Hepatocyte (in vitro differentiated cells): ENCODE measurements at regions not wholly inside any gene's neighbourhood (a gene's known extent, or its start where the extent isn't known, plus 50 kb on each side); places are given as distances from the start of the nearest gene placed in this dataset.

Experiments used
- DNase-seq: peaks from one replicate; pipeline ENCODE4 v3.0.0-alpha.2; 2016; ENCODE audit warnings: low spot score
- H2AFZ ChIP-seq: fragments of 200-600 bp; sonication (generic); 2 replicates; pipeline ENCODE4 v1.6.0; 2016; ENCODE audit warnings: antibody characterized with exemption, mild to moderate bottlenecking
- H3K27ac ChIP-seq: fragments of 200-600 bp; sonication (generic); 2 replicates; pipeline ENCODE4 v1.5.1; 2016; ENCODE audit warnings: mild to moderate bottlenecking
- H3K27me3 ChIP-seq: fragments of 200-600 bp; sonication (generic); 2 replicates; pipeline ENCODE4 v1.6.1; 2016
- H3K36me3 ChIP-seq: fragments of 200-600 bp; sonication (generic); replicated peaks from 2 replicates; pipeline ENCODE4 v1.5.1; 2016; ENCODE audit warnings: low read depth; ENCODE audit not compliant: insufficient read depth
- H3K4me1 ChIP-seq: fragments of 200-600 bp; sonication (generic); 2 replicates; pipeline ENCODE4 v1.5.1; 2016; ENCODE audit warnings: mild to moderate bottlenecking, moderate library complexity; ENCODE audit not compliant: insufficient read depth
- H3K4me2 ChIP-seq: fragments of 200-600 bp; sonication (generic); 2 replicates; pipeline ENCODE4 v1.6.0; 2016
- H3K4me3 ChIP-seq: fragments of 200-600 bp; sonication (generic); 2 replicates; pipeline ENCODE4 v1.5.1; 2016; ENCODE audit warnings: mild to moderate bottlenecking
- H3K79me2 ChIP-seq: fragments of 200-600 bp; sonication (generic); 2 replicates; pipeline ENCODE4 v1.6.0; 2017; ENCODE audit warnings: mild to moderate bottlenecking
- H3K9me2 ChIP-seq: fragments of 200-600 bp; sonication (generic); replicated peaks from 2 replicates; pipeline ENCODE4 v1.6.0; 2017; ENCODE audit warnings: mild to moderate bottlenecking; ENCODE audit not compliant: insufficient read depth
- H3K9me3 ChIP-seq: fragments of 200-600 bp; sonication (generic); 2 replicates; pipeline ENCODE4 v1.5.1; 2016; ENCODE audit warnings: low read depth, mild to moderate bottlenecking
- H4K20me1 ChIP-seq: fragments of 200-600 bp; sonication (generic); 2 replicates; pipeline ENCODE4 v1.6.0; 2016; ENCODE audit warnings: mild to moderate bottlenecking; ENCODE audit not compliant: insufficient read depth, poor library complexity, severe bottlenecking
- CTCF ChIP-seq: fragments of 200-600 bp; sonication (generic); IDR thresholded peaks from 2 replicates; pipeline ENCODE4 v1.5.1; 2016; ENCODE audit warnings: antibody characterized with exemption, mild to moderate bottlenecking; ENCODE audit not compliant: poor library complexity
- EZH2 ChIP-seq: fragments of 200-600 bp; sonication (generic); IDR thresholded peaks from 2 replicates; pipeline ENCODE4 v1.6.1; 2016; ENCODE audit warnings: antibody characterized with exemption, mild to moderate bottlenecking, borderline replicate concordance
- EZH2phosphoT487 ChIP-seq: fragments of 200-600 bp; sonication (generic); IDR thresholded peaks from one replicate; pipeline ENCODE4 v1.6.1; 2018; ENCODE audit warnings: antibody characterized with exemption, mild to moderate bottlenecking, low read depth, moderate library complexity; ENCODE audit not compliant: unreplicated experiment, severe bottlenecking
- WGBS: methylation state at CpG from one replicate; pipeline ENCODE4 v1.1.6; 2016; ENCODE audit warnings: low lambda C conversion rate; ENCODE audit errors: missing lambda C conversion rate; 5-methylcytosine and 5-hydroxymethylcytosine counted together

GRCh38 chr22:27654546-27655445 is 146.8 kb downstream of the MN1 start:
- no peaks in the 10 kb centered on the region for H3K9me2 ChIP-seq
- WGBS, result 34% methylated on average over 10 of the region's 10 CpGs
- H3K9me3 ChIP-seq, result no peaks in the 10 kb centered on the region
- TF ChIP-seq EZH2, result no peak
- H3K27ac ChIP-seq, result peak overlapping the region; percentile 77
- H4K20me1 ChIP-seq, result no peaks in the 10 kb centered on the region
- DNase-seq, result peak; percentile 81
- H3K79me2 ChIP-seq, result no peaks in the 10 kb centered on the region
- H3K27me3 ChIP-seq, result no peaks in the 10 kb centered on the region
- H3K4me3 ChIP-seq, result no peak overlapping the region
- no peak overlapping the region for H2AFZ ChIP-seq
- no peaks in the 10 kb centered on the region for H3K36me3 ChIP-seq
- no peaks in the 10 kb centered on the region for H3K4me1 ChIP-seq
- peak overlapping the region; percentile 69 for H3K4me2 ChIP-seq

DNA sequence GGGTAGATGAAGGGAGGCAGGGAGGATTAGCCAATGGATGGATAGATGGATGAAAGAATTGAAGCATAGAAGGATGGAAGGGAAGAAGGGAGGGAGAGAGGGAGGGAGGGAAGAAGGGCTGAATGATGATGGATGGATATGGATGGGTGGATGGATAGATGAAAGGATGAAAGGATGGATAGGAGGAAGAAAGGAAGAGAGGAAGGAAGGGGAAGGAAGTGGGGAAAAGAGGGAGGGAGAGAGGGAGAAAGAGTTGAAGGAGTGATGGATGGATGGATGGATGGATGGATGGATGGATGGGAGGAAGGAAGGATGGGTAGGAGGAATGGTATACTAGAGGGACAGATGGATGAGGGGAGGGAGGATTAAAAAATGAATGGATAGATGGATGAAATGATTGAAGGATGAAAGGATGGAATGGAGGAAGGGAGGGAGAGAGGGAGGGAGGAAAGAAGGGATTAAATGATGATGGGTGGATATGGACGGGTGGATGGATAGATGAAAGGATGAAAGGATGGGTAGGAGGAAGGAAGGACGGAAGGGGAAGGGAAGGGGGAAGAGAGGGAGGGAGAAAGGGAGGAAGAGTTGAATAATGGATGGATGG is 145.9 kb downstream of the MN1 start:
- WGBS, result no CpG with 5 or more reads among the region's 2 CpGs
- H3K4me2 ChIP-seq, result peak overlapping the region; percentile 69
- no peak overlapping the region for H3K4me3 ChIP-seq

DNA sequence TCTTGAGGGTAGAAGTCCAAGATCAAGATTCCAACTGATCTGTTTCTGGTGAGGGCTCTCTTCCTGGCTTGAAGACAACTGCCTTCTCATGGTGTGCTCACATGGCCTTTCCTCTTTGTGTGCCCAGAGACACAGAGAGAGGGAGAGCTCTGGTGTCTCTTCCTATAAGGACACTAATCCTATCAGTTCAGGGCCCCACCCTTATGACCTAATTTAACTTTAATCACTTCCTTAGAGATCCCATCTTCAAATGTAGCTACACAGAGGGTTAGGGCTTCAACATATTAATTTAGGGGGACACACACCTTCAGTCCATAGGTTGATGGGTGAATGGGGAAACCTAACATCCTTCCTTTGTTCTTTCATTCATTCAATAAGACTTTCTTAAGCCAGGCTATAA is 144.6 kb downstream of the MN1 start:
- H2AFZ ChIP-seq, result no peak overlapping the region
- H3K4me3 ChIP-seq, result no peak overlapping the region
- H3K4me2 ChIP-seq, result no peak overlapping the region
- H3K27me3 ChIP-seq, result no peaks in the 10 kb centered on the region
- no peaks in the 10 kb centered on the region for H4K20me1 ChIP-seq
- H3K4me1 ChIP-seq, result no peaks in the 10 kb centered on the region
- H3K79me2 ChIP-seq, result no peaks in the 10 kb centered on the region
- DNase-seq, result no peak
- no peaks in the 10 kb centered on the region for H3K9me3 ChIP-seq
- H3K27ac ChIP-seq, result no peak overlapping the region
- H3K36me3 ChIP-seq, result no peaks in the 10 kb centered on the region
- TF ChIP-seq EZH2 (no peak), CTCF (no peak), EZH2phosphoT487 (no peak)
- H3K9me2 ChIP-seq, result no peaks in the 10 kb centered on the region

More for the DNA sequence above, 145.9 kb downstream of the MN1 start:
- Histone ChIP-seq H3K9me3 (no peaks in the 10 kb centered on the region), H3K27me3 (no peaks in the 10 kb centered on the region), H3K27ac (no peak overlapping the region), H3K4me1 (no peaks in the 10 kb centered on the region), H2AFZ (no peak overlapping the region), H4K20me1 (no peaks in the 10 kb centered on the region), H3K9me2 (no peaks in the 10 kb centered on the region), H3K36me3 (no peaks in the 10 kb centered on the region), H3K79me2 (no peaks in the 10 kb centered on the region)
- DNase-seq, result no peak
- TF ChIP-seq CTCF, result no peak
- TF ChIP-seq EZH2phosphoT487, result no peak
- no peak for TF ChIP-seq EZH2

DNA sequence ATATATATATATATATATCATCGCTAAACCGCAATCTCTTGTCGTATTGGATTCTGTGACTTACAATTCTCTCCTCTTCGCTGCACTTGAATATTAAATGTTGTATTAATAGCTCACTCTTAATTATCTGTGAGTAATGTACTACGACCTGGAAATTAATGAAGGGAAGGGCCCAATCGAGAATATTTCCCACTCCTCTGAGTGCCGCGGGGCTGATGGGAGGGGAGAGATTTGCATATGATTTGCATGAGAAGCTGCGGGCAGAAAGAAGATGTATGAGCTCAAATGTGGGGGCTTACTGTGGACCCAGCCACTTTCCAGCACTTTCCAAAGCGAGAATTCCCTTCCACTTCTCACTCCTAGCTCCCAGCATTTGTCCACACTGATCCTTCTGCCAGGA is 141.2 kb downstream of the MN1 start:
- H3K27me3 ChIP-seq, result no peaks in the 10 kb centered on the region
- H3K36me3 ChIP-seq, result no peaks in the 10 kb centered on the region
- no peak for DNase-seq
- H2AFZ ChIP-seq, result no peak overlapping the region
- H3K9me2 ChIP-seq, result no peaks in the 10 kb centered on the region
- 88% methylated on average over 7 of the region's 10 CpGs for WGBS
- no peak overlapping the region for H3K4me2 ChIP-seq
- H3K9me3 ChIP-seq, result no peaks in the 10 kb centered on the region
- H3K27ac ChIP-seq, result no peak overlapping the region
- H3K4me3 ChIP-seq, result no peak overlapping the region
- H3K79me2 ChIP-seq, result no peaks in the 10 kb centered on the region
- H3K4me1 ChIP-seq, result peaks cover 7% of the 10 kb centered on the region
- TF ChIP-seq EZH2 (no peak), CTCF (no peak), EZH2phosphoT487 (no peak)
- no peaks in the 10 kb centered on the region for H4K20me1 ChIP-seq
